NCI-H446 treated with DMSO at 0.1 percent for 48 hours (cell line): ENCODE measurements at regions not wholly inside any gene's neighbourhood (a gene's known extent, or its start where the extent isn't known, plus 50 kb on each side); places are given as distances from the start of the nearest gene placed in this dataset.

ENCODE experiments used
- DNase-seq: peaks from one replicate; lab custom pipeline; 2025; lab: John Stamatoyannopoulos, UW

GRCh38 chr6:93550551-93551276, 131.4 kb upstream of the EPHA7 start:
- peak; percentile 55 for DNase-seq

GRCh38 chr6:93549868-93550267, 130.5 kb upstream of the EPHA7 start:
- no peak for DNase-seq

- no peak for DNase-seq
Observed at GRCh38 chr6:93524671-93525451, 105.5 kb upstream of the EPHA7 start.

- no peak for DNase-seq
Observed at GRCh38 chr6:93523365-93523764, 104.0 kb upstream of the EPHA7 start.

- no peak for DNase-seq
Observed at GRCh38 chr6:93516441-93516840, 97.1 kb upstream of the EPHA7 start.

- no peak for DNase-seq
Observed at GRCh38 chr6:93515736-93516135, 96.4 kb upstream of the EPHA7 start.

- no peak for DNase-seq
Observed at GRCh38 chr6:93498713-93499112, 79.4 kb upstream of the EPHA7 start.

GRCh38 chr6:93496548-93496947, 77.2 kb upstream of the EPHA7 start:
- DNase-seq = no peak

- no peak for DNase-seq
Observed at GRCh38 chr6:93494057-93494456, 74.7 kb upstream of the EPHA7 start.

- no peak for DNase-seq
Observed at GRCh38 chr6:93474733-93475179, 55.4 kb upstream of the EPHA7 start.

- no peak for DNase-seq
Observed at GRCh38 chr6:93471281-93471680, 51.9 kb upstream of the EPHA7 start.
